Activated T-helper 2 cell treated with anti-CD3 and anti-CD28 coated beads, Interferon-gamma antibody, Interleukin-2, Interleukin-4, amounts not matched to agents 10 μg/mL and 5 μg/mL and 100 μg/mL, durations not matched to agents 14 hours and 24 hours and 36 hours (primary cell): ENCODE measurements at regions not wholly inside any gene's neighbourhood (a gene's known extent, or its start where the extent isn't known, plus 50 kb on each side); places are given as distances from the start of the nearest gene placed in this dataset.

Source experiments
- DNase-seq: peaks from one replicate; pipeline ENCODE4 v3.0.0; 2021; ENCODE audit warnings: low spot score
- H3K27ac Mint-ChIP-seq: one replicate; pipeline ENCODE4 v1.8.0; 2021; ENCODE audit warnings: mixed read lengths
- H3K27me3 Mint-ChIP-seq: one replicate; pipeline ENCODE4 v1.8.0; 2021; ENCODE audit warnings: low read depth, mixed read lengths
- H3K36me3 Mint-ChIP-seq: one replicate; pipeline ENCODE4 v1.8.0; 2021; ENCODE audit warnings: low read depth, mixed read lengths
- H3K4me1 Mint-ChIP-seq: one replicate; pipeline ENCODE4 v1.8.0; 2021; ENCODE audit warnings: low read depth, mixed read lengths
- H3K4me3 Mint-ChIP-seq: one replicate; pipeline ENCODE4 v1.8.0; 2021; ENCODE audit warnings: low read depth, mild to moderate bottlenecking, moderate library complexity, mixed read lengths
- H3K9me3 Mint-ChIP-seq: one replicate; pipeline ENCODE4 v1.8.0; 2021; ENCODE audit warnings: mixed read lengths
- intact Hi-C: fragments of 100-400 bp; cut with micrococcal nuclease; formaldehyde crosslinking; loops from one replicate; pipeline ENCODE4 v1.15.1; 2023

GRCh38 chr1:29786195-29786594 is 549.9 kb downstream of the PTPRU start:
- Mint-ChIP-seq H3K4me1 (no peaks in the 10 kb centered on the region), H3K36me3 (no peaks in the 10 kb centered on the region), H3K27ac (no peak overlapping the region), H3K4me3 (no peak overlapping the region), H3K9me3 (no peaks in the 10 kb centered on the region), H3K27me3 (no peaks in the 10 kb centered on the region)
- intact Hi-C loops: no loop called here
- DNase-seq: no peak

GRCh38 chr1:29785554-29785953 is 549.2 kb downstream of the PTPRU start:
- H3K27ac Mint-ChIP-seq: no peak overlapping the region
- no peaks in the 10 kb centered on the region for H3K4me1 Mint-ChIP-seq
- H3K36me3 Mint-ChIP-seq: no peaks in the 10 kb centered on the region
- no peaks in the 10 kb centered on the region for H3K27me3 Mint-ChIP-seq
- intact Hi-C loops: no loop called here
- no peak overlapping the region for H3K4me3 Mint-ChIP-seq
- no peaks in the 10 kb centered on the region for H3K9me3 Mint-ChIP-seq
- DNase-seq: no peak

GRCh38 chr1:29785137-29785527 is 548.8 kb downstream of the PTPRU start:
- no peak for DNase-seq
- no peaks in the 10 kb centered on the region for H3K36me3 Mint-ChIP-seq
- intact Hi-C loops: no loop called here
- H3K4me3 Mint-ChIP-seq: no peak overlapping the region
- H3K9me3 Mint-ChIP-seq: no peaks in the 10 kb centered on the region
- H3K4me1 Mint-ChIP-seq: no peaks in the 10 kb centered on the region
- no peaks in the 10 kb centered on the region for H3K27me3 Mint-ChIP-seq
- H3K27ac Mint-ChIP-seq: no peak overlapping the region

- Mint-ChIP-seq H3K36me3 (no peaks in the 10 kb centered on the region), H3K9me3 (no peaks in the 10 kb centered on the region), H3K27me3 (no peaks in the 10 kb centered on the region), H3K4me3 (no peak overlapping the region), H3K4me1 (no peaks in the 10 kb centered on the region), H3K27ac (no peak overlapping the region)
- intact Hi-C loops: no loop called here
- no peak for DNase-seq
These were observed 548.2 kb downstream of the PTPRU start for GRCh38 chr1:29784276-29785136.

GRCh38 chr1:29783508-29784275 is 547.4 kb downstream of the PTPRU start:
- no peaks in the 10 kb centered on the region for H3K36me3 Mint-ChIP-seq
- H3K27ac Mint-ChIP-seq: no peak overlapping the region
- no peaks in the 10 kb centered on the region for H3K27me3 Mint-ChIP-seq
- no peaks in the 10 kb centered on the region for H3K4me1 Mint-ChIP-seq
- no peak for DNase-seq
- intact Hi-C loops: no loop called here
- H3K9me3 Mint-ChIP-seq: no peaks in the 10 kb centered on the region
- no peak overlapping the region for H3K4me3 Mint-ChIP-seq

- H3K36me3 Mint-ChIP-seq: no peaks in the 10 kb centered on the region
- no peak overlapping the region for H3K4me3 Mint-ChIP-seq
- H3K9me3 Mint-ChIP-seq: no peaks in the 10 kb centered on the region
- no peaks in the 10 kb centered on the region for H3K4me1 Mint-ChIP-seq
- DNase-seq: no peak
- no peaks in the 10 kb centered on the region for H3K27me3 Mint-ChIP-seq
- intact Hi-C loops: no loop called here
- no peak overlapping the region for H3K27ac Mint-ChIP-seq
These were observed 546.7 kb downstream of the PTPRU start for GRCh38 chr1:29782846-29783507.

- Mint-ChIP-seq H3K4me3 (no peak overlapping the region), H3K27ac (no peak overlapping the region), H3K9me3 (no peaks in the 10 kb centered on the region), H3K36me3 (no peaks in the 10 kb centered on the region), H3K27me3 (no peaks in the 10 kb centered on the region), H3K4me1 (no peaks in the 10 kb centered on the region)
- intact Hi-C loops: no loop called here
- DNase-seq: no peak
These were observed 542.8 kb downstream of the PTPRU start for GRCh38 chr1:29779146-29779545.

GRCh38 chr1:29777522-29777921 is 541.2 kb downstream of the PTPRU start:
- no peak for DNase-seq
- H3K9me3 Mint-ChIP-seq: no peaks in the 10 kb centered on the region
- intact Hi-C loops: no loop called here
- no peaks in the 10 kb centered on the region for H3K36me3 Mint-ChIP-seq
- H3K4me3 Mint-ChIP-seq: no peak overlapping the region
- no peaks in the 10 kb centered on the region for H3K27me3 Mint-ChIP-seq
- H3K4me1 Mint-ChIP-seq: no peaks in the 10 kb centered on the region
- no peak overlapping the region for H3K27ac Mint-ChIP-seq

- no peaks in the 10 kb centered on the region for H3K9me3 Mint-ChIP-seq
- H3K36me3 Mint-ChIP-seq: no peaks in the 10 kb centered on the region
- no peaks in the 10 kb centered on the region for H3K27me3 Mint-ChIP-seq
These were observed 538.0 kb downstream of the PTPRU start for GRCh38 chr1:29774355-29774754.

GRCh38 chr1:29772584-29773100 is 536.3 kb downstream of the PTPRU start:
- H3K36me3 Mint-ChIP-seq: no peaks in the 10 kb centered on the region
- intact Hi-C loops: no loop called here

More at GRCh38 chr1:29774355-29774754, 538.0 kb downstream of the PTPRU start:
- H3K27ac Mint-ChIP-seq: no peak overlapping the region
- no peak overlapping the region for H3K4me3 Mint-ChIP-seq
- H3K4me1 Mint-ChIP-seq: no peaks in the 10 kb centered on the region
- intact Hi-C loops: no loop called here
- DNase-seq: no peak

GRCh38 chr1:29767769-29768425 is 531.6 kb downstream of the PTPRU start:
- Mint-ChIP-seq H3K36me3 (no peaks in the 10 kb centered on the region), H3K9me3 (no peaks in the 10 kb centered on the region)

More at GRCh38 chr1:29772584-29773100, 536.3 kb downstream of the PTPRU start:
- Mint-ChIP-seq H3K4me1 (no peaks in the 10 kb centered on the region), H3K27ac (no peak overlapping the region), H3K9me3 (no peaks in the 10 kb centered on the region), H3K27me3 (peaks cover 2% of the 10 kb centered on the region), H3K4me3 (no peak overlapping the region)
- DNase-seq: no peak

GRCh38 chr1:29767088-29767685 is 530.9 kb downstream of the PTPRU start:
- Mint-ChIP-seq H3K9me3 (no peaks in the 10 kb centered on the region), H3K4me3 (no peak overlapping the region), H3K4me1 (no peaks in the 10 kb centered on the region), H3K27me3 (peaks cover 10% of the 10 kb centered on the region), H3K36me3 (no peaks in the 10 kb centered on the region), H3K27ac (no peak overlapping the region)
- intact Hi-C loops: no loop called here
- DNase-seq: no peak

More at GRCh38 chr1:29767769-29768425, 531.6 kb downstream of the PTPRU start:
- no peak for DNase-seq
- Mint-ChIP-seq H3K4me1 (no peaks in the 10 kb centered on the region), H3K4me3 (no peak overlapping the region), H3K27ac (no peak overlapping the region), H3K27me3 (peaks cover 10% of the 10 kb centered on the region)
- intact Hi-C loops: no loop called here
